ENCODE measurements at regions not wholly inside any gene's neighbourhood (a gene's known extent, or its start where the extent isn't known, plus 50 kb on each side); places are given as distances from the start of the nearest gene placed in this dataset.

GRCh38 chr19:30880151-30880550, 469.1 kb downstream of the TSHZ3 start:
- no peak for TF ChIP-seq CTCF (conservative IDR thresholded peaks at IDR 0.05; ENCODE audit: low read length)
- no peak for TF ChIP-seq EZH2phosphoT487 (IDR thresholded peaks at IDR 0.05; ENCODE audit: borderline replicate concordance, low read depth, low read length)
